ENCODE measurements at regions not wholly inside any gene's neighbourhood (a gene's known extent, or its start where the extent isn't known, plus 50 kb on each side); places are given as distances from the start of the nearest gene placed in this dataset.
"Not testable (repeated sequence)": the region's sequence is repeated elsewhere in the genome, so short reads cannot be mapped to it uniquely, and the experiment has no call there.

DNA sequence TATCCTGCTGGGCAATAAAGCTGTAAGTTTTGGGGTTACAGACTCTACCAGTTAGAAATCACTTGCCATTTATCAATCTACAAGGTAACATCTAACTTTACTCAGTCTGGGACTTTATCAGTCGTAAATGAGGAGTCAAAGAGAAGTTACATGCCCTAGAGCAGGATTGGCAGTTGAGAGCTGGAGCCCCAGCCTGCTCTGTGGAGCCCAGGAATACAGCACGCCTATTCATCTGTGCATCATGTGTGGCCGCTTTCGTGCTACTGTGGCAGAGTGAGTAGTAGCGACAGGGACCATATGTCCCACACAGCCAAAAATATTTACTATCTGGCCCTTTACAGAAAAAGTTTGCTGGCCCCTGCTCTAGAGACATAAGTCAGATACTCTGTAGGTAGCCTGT is 152.5 kb upstream of the NTRK2 start:
- TF ChIP-seq, protein P1, sequence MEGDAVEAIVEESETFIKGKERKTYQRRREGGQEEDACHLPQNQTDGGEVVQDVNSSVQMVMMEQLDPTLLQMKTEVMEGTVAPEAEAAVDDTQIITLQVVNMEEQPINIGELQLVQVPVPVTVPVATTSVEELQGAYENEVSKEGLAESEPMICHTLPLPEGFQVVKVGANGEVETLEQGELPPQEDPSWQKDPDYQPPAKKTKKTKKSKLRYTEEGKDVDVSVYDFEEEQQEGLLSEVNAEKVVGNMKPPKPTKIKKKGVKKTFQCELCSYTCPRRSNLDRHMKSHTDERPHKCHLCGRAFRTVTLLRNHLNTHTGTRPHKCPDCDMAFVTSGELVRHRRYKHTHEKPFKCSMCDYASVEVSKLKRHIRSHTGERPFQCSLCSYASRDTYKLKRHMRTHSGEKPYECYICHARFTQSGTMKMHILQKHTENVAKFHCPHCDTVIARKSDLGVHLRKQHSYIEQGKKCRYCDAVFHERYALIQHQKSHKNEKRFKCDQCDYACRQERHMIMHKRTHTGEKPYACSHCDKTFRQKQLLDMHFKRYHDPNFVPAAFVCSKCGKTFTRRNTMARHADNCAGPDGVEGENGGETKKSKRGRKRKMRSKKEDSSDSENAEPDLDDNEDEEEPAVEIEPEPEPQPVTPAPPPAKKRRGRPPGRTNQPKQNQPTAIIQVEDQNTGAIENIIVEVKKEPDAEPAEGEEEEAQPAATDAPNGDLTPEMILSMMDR (IDR thresholded peaks at IDR 0.05; ENCODE audit: control insufficient read depth, insufficient read depth, low read depth, low read length, missing control alignments), result no peak
- no peak for DNase-seq (ENCODE audit: low read depth)
- no peak overlapping the region for H3K4me3 ChIP-seq (ENCODE audit: control insufficient read depth, low read depth, low read length)

DNA sequence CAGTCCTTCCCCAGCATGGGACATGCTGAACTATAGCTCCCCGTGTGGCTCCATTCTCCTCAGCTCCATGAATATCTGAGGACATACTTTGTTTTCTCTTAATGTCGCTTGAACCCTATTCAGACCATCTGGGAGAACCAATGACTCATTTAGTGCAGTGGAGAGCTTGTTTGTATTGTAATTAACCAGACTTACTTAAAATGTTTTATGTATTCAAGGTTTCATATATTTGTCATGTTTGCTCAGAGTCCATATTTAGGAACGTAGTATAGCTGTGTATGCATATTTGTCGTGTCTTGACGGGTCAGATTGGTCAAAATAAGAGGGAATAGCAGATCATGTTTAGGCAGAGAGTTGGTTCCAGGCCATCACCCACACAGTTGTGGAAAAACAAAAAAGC is 150.1 kb upstream of the NTRK2 start:
- H3K4me3 ChIP-seq (ENCODE audit: control insufficient read depth, low read depth, low read length), result no peak overlapping the region
- no peak for DNase-seq (ENCODE audit: low read depth)
- TF ChIP-seq, protein P1 (IDR thresholded peaks at IDR 0.05; ENCODE audit: control insufficient read depth, insufficient read depth, low read depth, low read length, missing control alignments), result no peak

DNA sequence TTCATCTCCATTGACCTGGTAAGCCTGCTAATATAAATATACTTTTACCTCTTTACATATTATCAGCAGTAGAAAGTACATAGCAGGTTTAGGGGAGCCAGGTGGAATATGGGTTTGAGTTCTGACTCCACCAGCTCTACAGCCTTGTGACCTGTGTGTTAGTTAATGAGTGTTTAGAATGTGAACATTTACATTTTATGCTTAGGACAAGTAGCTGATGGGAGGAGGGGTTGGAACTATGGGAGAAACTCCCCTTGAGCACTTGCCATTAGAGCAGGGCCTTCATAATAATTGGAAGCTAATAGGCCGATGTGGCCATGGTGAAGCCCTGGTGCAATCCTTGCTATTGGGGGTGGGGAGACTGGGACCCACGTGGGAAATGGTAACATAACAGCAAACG is 148.3 kb upstream of the NTRK2 start:
- no peak for DNase-seq (ENCODE audit: low read depth)
- TF ChIP-seq, protein P1 (IDR thresholded peaks at IDR 0.05; ENCODE audit: control insufficient read depth, insufficient read depth, low read depth, low read length, missing control alignments), result no peak
- H3K4me3 ChIP-seq (ENCODE audit: control insufficient read depth, low read depth, low read length), result no peak overlapping the region

DNA sequence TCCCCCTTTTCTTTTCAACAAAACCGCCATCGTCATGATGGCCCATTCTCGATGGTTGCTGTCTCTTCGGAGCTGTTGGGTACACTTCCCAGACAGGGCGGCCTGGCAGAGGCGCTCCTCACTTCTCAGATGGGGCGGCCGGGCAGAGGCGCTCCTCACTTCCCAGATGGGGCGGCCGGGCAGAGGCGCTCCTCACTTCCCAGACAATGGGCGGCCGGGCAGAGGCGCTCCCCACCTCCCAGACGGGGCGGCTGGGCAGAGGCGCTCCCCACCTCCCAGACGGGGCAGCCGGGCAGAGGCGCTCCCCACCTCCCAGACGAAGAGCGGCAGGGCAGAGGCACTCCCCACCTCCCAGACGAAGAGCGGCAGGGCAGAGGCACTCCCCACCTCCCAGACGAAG is 143.3 kb upstream of the NTRK2 start:
- H3K4me3 ChIP-seq (ENCODE audit: control insufficient read depth, low read depth, low read length); DNase-seq (ENCODE audit: low read depth): not testable (repeated sequence)

DNA sequence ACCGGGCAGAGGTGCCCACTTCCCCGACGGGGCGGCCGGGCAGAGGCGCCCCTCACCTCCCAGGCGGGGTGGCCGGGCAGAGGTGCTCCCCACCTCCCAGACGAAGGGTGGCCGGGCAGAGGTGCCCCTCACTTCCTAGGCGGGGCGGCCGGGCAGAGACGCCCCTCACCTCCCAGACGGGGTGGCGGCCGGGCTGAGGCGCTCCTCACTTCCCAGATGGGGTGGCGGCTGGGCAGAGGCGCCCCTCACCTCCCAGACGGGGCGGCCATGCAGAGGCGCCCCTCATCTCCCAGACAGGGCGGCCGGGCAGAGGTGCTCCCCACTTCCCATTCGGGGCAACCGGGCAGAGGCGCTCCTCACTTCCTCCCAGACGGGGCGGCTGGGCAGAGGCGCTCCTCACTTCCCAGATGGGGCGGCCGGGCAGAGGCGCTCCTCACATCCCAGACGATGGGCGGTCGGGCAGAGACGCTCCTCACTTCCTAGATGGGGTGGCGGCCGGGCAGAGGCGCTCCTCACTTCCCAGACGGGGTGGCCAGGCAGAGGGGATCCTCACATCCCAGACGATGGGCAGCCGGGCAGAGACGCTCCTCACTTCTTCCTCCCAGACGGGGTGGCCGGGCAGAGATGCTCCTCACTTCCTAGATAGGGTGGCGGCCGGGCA is 142.3 kb upstream of the NTRK2 start:
- H3K4me3 ChIP-seq (ENCODE audit: control insufficient read depth, low read depth, low read length), result not testable (repeated sequence)

DNA sequence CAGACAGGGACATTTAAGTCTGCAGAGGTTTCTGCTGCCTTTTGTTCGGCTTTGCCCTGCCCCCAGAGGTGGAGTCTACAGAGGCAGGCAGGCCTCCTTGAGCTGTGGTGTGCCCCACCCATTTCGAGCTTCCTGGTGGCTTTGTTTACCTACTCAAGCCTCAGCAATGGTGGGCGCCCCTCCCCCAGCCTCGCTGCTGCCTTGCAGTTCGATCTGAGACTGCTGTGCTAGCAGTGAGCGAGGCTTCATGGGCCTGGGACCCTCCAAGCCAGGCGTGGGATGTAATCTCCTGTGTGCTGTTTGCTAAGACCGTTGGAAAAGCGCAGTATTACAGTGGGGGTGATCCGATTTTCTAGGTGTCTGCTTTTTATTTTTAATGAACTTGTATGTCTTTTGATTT is 133.6 kb upstream of the NTRK2 start:
- DNase-seq (ENCODE audit: low read depth); H3K4me3 ChIP-seq (ENCODE audit: control insufficient read depth, low read depth, low read length): not testable (repeated sequence)

More for the DNA sequence above, 142.3 kb upstream of the NTRK2 start:
- DNase-seq (ENCODE audit: low read depth), result not testable (repeated sequence)

DNA sequence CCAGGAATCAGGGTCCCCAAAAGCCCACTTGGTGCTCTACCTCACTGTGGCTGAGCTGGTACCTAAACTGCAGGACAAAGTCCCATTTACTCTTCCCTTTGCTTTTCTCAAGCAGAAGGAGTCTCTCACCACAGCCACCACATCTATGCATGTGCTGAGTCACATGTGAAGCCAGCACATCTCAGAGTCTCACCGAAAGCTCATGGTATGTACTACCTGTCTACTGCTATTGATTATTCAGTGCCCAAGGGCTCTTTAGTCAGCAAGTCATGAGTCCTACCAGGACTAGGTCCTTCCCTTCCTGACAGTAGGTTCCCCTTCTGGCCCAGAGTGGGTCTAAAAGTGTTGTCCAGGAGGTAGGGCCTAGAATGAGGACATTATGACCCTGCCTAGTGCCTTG is 130.7 kb upstream of the NTRK2 start:
- DNase-seq (ENCODE audit: low read depth), result no peak
- no peak overlapping the region for H3K4me3 ChIP-seq (ENCODE audit: control insufficient read depth, low read depth, low read length)
- TF ChIP-seq, protein P1 (IDR thresholded peaks at IDR 0.05; ENCODE audit: control insufficient read depth, insufficient read depth, low read depth, low read length, missing control alignments), result no peak

DNA sequence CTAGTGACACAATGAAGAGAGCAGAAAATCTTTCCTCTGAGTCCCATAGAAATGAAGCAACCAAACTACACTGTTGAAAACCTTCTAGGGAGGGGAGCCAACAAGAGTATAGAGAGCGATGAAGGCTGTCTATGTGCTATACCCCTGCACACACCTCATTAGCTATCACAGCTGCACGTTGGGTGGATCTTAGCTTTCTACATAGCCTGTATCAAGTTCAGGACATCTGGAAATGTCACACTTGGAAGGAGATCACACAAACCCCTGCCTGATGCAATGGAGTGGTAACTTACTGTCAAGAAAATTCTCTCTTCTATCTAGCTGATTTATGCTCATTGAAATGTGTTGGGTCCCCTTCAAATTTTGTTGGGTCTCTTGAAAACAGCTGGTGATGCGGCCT is 127.0 kb upstream of the NTRK2 start:
- TF ChIP-seq, protein P1 (IDR thresholded peaks at IDR 0.05; ENCODE audit: control insufficient read depth, insufficient read depth, low read depth, low read length, missing control alignments), result no peak
- DNase-seq (ENCODE audit: low read depth), result no peak

More for the DNA sequence above, 127.0 kb upstream of the NTRK2 start:
- no peak overlapping the region for H3K4me3 ChIP-seq (ENCODE audit: control insufficient read depth, low read depth, low read length)

Measured in AG09309 (cell line).